Right lobe of liver (tissue), 6 donors: ENCODE measurements at regions not wholly inside any gene's neighbourhood (a gene's known extent, or its start where the extent isn't known, plus 50 kb on each side); places are given as distances from the start of the nearest gene placed in this dataset.

Experiments
- ATAC-seq, 4 donors: fragments of 200-7000 bp; cut with Tn5 transposase; one replicate each; pipeline ENCODE4 v1.9.1; 2020; ENCODE audit warnings: mild to moderate bottlenecking in 4 of 4, moderate library complexity in 4 of 4
- DNase-seq, 3 donors: peaks; one replicate each; pipeline ENCODE4 v3.0.0-alpha.2; 2020
- H3K27ac ChIP-seq, 3 donors: fragments of 200-600 bp; one replicate each; pipeline ENCODE4 v1.8.0; 2022
- H3K27me3 ChIP-seq, 2 donors: fragments of 200-600 bp; one replicate each; pipeline ENCODE4 v1.8.0; 2022
- H3K36me3 ChIP-seq, 4 donors: fragments of 200-600 bp; sonication (generic) in 1 of 4; one replicate each; pipeline versions ENCODE4 v1.5.1 to v1.8.0; 2017 to 2022; ENCODE audit warnings: control low read depth in 1 of 4
- H3K4me1 ChIP-seq, 4 donors: fragments of 200-600 bp; sonication (generic) in 1 of 4; one replicate each; pipeline versions ENCODE4 v1.5.1 to v1.8.0; 2017 to 2022; ENCODE audit warnings: control low read depth in 1 of 4
- H3K4me3 ChIP-seq, 3 donors: fragments of 200-600 bp; one replicate each; pipeline ENCODE4 v1.8.0; 2022
- H3K9me3 ChIP-seq, 4 donors: fragments of 200-600 bp; sonication (generic) in 1 of 4; one replicate each; pipeline versions ENCODE4 v1.5.1 to v1.8.0; 2017 to 2022; ENCODE audit warnings: control low read depth in 1 of 4
- CTCF ChIP-seq, 4 donors: fragments of 200-600 bp in 3 of 4; fragments of 450-650 bp in 1 of 4; IDR thresholded peaks; one replicate each; pipeline versions ENCODE4 v1.5.1 to v1.8.0; 2016 to 2022; ENCODE audit warnings: antibody characterized with exemption in 4 of 4, mild to moderate bottlenecking in 2 of 4
- POLR2A ChIP-seq: fragments of 450-650 bp; IDR thresholded peaks from one replicate; pipeline ENCODE4 v1.6.1; 2017; ENCODE audit warnings: antibody characterized with exemption, mild to moderate bottlenecking
- WGBS: methylation state at CpG from one replicate; pipeline ENCODE4 v1.1.6; 2018; ENCODE audit warnings: low coverage, low lambda C conversion rate; ENCODE audit not compliant: insufficient coverage; ENCODE audit errors: missing lambda C conversion rate; 5-methylcytosine and 5-hydroxymethylcytosine counted together
- intact Hi-C, 2 donors: fragments of 100-400 bp; cut with DNase I; formaldehyde crosslinking; loops; one replicate each; pipeline versions ENCODE4 v1.11.2 to v1.14.1; 2022
- donor health status: DM: no; HTN: yes; CAD: no.
- donor health status: DM: no; HTN: no; CAD: no.
- donor health status: DM: no; HTN: no; CAD: no.
- donor health status: DM: no; HTN: yes; CAD: no.
- donor health status: DM: no; HTN: yes; CAD: no.

GRCh38 chr4:162498168-162498567, 334.4 kb upstream of the FSTL5 start:
- no peak overlapping the region for H3K4me3 ChIP-seq
- no peak overlapping the region for H3K27ac ChIP-seq
- no peaks in the 10 kb centered on the region for H3K27me3 ChIP-seq
- WGBS = 12% methylated on average over 2 of the region's 2 CpGs
- H3K4me1 ChIP-seq = peaks cover 0 to 6% (median 0%) of the 10 kb centered on the region in 4 donors
- intact Hi-C loops = no loop called here
- peak in 2 of 3 donors; percentile 47 to 64 for DNase-seq
- H3K9me3 ChIP-seq = no peaks in the 10 kb centered on the region
- ATAC-seq = peak; percentile 66 to 81 (median 74)
- TF ChIP-seq POLR2A = no peak
- TF ChIP-seq CTCF (IDR thresholded peaks at IDR 0.05) = no peak
- H3K36me3 ChIP-seq = no peaks in the 10 kb centered on the region

- no peaks in the 10 kb centered on the region for H3K9me3 ChIP-seq
- no peaks in the 10 kb centered on the region for H3K27me3 ChIP-seq
- no peaks in the 10 kb centered on the region for H3K36me3 ChIP-seq
- intact Hi-C loops = no loop called here
- WGBS = 3% methylated on average over 5 of the region's 5 CpGs
- ATAC-seq = peak; percentile 86 to 97 (median 94)
- no peak overlapping the region for H3K27ac ChIP-seq
- TF ChIP-seq POLR2A (no peak), CTCF (IDR thresholded peaks at IDR 0.05) (peak; percentile 79 to 90 (median 82))
- DNase-seq = no peak
- H3K4me3 ChIP-seq = no peak overlapping the region
- H3K4me1 ChIP-seq = peaks cover 0 to 6% (median 0%) of the 10 kb centered on the region in 4 donors
Observed at GRCh38 chr4:162497564-162498167, 333.9 kb upstream of the FSTL5 start.

- DNase-seq (no peak), ATAC-seq (no peak)
- Histone ChIP-seq H3K4me1 (peaks cover 0 to 6% (median 0%) of the 10 kb centered on the region in 4 donors), H3K36me3 (no peaks in the 10 kb centered on the region), H3K27me3 (no peaks in the 10 kb centered on the region), H3K27ac (no peak overlapping the region), H3K4me3 (no peak overlapping the region), H3K9me3 (no peaks in the 10 kb centered on the region)
- intact Hi-C loops = no loop called here
- TF ChIP-seq POLR2A (no peak), CTCF (IDR thresholded peaks at IDR 0.05) (no peak)
- 50% methylated on average over 2 of the region's 2 CpGs for WGBS
Observed at GRCh38 chr4:162494935-162495334, 331.1 kb upstream of the FSTL5 start.

GRCh38 chr4:162485486-162485885, 321.7 kb upstream of the FSTL5 start:
- no peak overlapping the region for H3K27ac ChIP-seq
- no peaks in the 10 kb centered on the region for H3K27me3 ChIP-seq
- intact Hi-C loops = no loop called here
- no peak for DNase-seq
- H3K4me3 ChIP-seq = no peak overlapping the region
- H3K36me3 ChIP-seq = no peaks in the 10 kb centered on the region
- 78% methylated on average over 6 of the region's 6 CpGs for WGBS
- ATAC-seq = no peak
- H3K4me1 ChIP-seq = no peaks in the 10 kb centered on the region
- H3K9me3 ChIP-seq = no peaks in the 10 kb centered on the region
- no peak for TF ChIP-seq CTCF (IDR thresholded peaks at IDR 0.05)
- TF ChIP-seq POLR2A = no peak
